NT2/D1 (cell line): ENCODE measurements at regions not wholly inside any gene's neighbourhood (a gene's known extent, or its start where the extent isn't known, plus 50 kb on each side); places are given as distances from the start of the nearest gene placed in this dataset.

Experiments used
- SUZ12 ChIP-seq: IDR thresholded peaks from 2 replicates; pipeline ENCODE4 v1.6.1; 2011; ENCODE audit not compliant: insufficient read length, insufficient read depth; ENCODE audit errors: extremely low read depth
- YY1 ChIP-seq: IDR thresholded peaks from 2 replicates; pipeline ENCODE4 v1.6.1; 2011; ENCODE audit not compliant: insufficient read length, insufficient read depth

DNA sequence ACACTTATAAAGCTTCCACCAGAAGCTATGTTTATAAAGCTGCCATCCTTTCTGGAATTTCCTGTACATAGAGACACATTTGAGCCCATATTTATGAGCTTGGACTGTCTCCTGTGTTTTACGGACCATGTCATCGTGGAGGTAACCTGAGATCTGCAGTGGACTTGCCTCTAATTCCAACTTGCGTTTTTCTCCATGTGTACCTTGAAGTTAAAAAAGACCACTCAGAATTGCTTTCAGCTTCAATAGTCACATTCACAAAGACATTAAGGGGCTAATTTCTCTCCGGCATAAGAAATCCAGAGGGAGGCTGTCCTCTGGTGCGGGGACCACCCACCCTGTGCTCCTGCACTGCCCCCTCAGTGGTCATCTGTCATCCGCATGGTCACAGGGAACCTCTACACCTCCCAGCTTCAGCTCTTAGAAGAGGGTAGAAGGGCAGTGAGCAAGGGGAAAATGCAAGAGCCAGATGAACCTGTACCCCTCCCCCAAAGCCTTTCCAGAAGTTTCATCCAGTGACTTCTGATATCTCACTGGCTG, 521.4 kb upstream of the CAMK1G start:
- no peak for TF ChIP-seq SUZ12
- no peak for TF ChIP-seq YY1
